HTR-8/SVneo (cell line): ENCODE measurements at regions not wholly inside any gene's neighbourhood (a gene's known extent, or its start where the extent isn't known, plus 50 kb on each side); places are given as distances from the start of the nearest gene placed in this dataset.

Experiments
- DNase-seq: peaks from one replicate; pipeline ENCODE4 v3.0.0; 2011; ENCODE audit warnings: low spot score, mixed read lengths; ENCODE audit not compliant: insufficient read length
- FAIRE-seq: peaks from 2 replicates; lab custom pipeline; 2011; peaks lifted over from hg19 to GRCh38; lab: Jason Lieb, UNC

DNA sequence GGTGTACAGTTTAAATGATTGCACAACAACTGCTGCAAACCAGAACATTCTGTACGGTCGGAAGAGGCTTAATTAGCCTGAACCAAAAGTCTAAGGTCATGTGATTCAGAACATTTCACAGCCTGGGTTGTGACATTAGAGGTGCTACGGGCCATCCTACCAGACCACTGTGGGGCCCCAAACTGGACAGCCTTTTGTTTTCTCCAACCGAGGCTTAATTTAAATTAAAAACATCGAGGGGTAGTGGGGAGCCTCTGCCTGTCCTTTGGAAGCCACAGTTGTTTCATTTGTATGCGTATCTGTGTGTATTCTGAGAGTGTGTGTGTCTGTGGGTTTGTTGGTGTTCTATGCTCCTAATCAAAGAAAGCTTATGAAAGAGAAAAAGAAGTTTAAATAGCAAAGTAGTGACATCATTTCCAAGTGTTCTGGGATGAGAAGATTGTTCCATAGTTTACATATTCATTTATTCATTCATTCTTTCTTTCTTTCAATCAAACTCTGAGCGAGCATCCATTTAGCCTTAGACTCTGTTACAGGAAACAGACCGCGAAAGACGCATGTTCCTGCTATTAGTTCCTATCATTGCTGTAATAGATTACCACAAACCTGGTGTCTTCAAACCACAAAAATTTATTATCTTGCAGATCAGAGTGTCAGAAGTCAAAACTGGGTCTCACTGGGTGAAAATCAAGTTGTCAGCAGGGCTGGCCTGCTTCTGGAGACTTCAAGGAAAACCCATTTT, 444.8 kb downstream of the FOXO1 start:
- FAIRE-seq (no peak), DNase-seq (no peak)

- DNase-seq = no peak
Observed at GRCh38 chr13:40223585-40223984, 442.9 kb downstream of the FOXO1 start.

DNA sequence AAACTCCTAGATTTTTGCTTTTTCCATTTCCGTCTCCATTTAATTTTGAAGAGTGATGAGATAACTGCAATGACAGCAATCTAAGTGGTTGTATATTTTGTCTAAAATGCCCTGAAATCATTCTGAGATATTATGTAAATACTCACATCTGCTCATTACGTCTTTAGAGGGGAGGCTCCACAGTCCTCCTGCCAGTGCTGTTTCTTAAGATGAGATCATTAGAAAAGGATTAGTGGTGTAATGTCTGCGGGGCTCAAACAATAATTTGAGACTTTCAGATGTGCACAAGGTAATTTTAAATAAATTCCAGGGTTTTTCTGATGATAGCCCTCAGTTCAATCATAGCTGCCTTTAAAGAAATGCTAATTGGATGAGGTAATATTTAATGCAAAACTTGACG, 437.9 kb downstream of the FOXO1 start:
- DNase-seq (no peak), FAIRE-seq (no peak)

More at GRCh38 chr13:40223585-40223984, 442.9 kb downstream of the FOXO1 start:
- FAIRE-seq = no peak

GRCh38 chr13:40228990-40229389, 437.5 kb downstream of the FOXO1 start:
- DNase-seq (no peak), FAIRE-seq (no peak)

- FAIRE-seq = no peak
- no peak for DNase-seq
Observed at GRCh38 chr13:40230833-40231266, 435.6 kb downstream of the FOXO1 start.

GRCh38 chr13:40231311-40231710, 435.1 kb downstream of the FOXO1 start:
- no peak for DNase-seq
- no peak for FAIRE-seq

DNA sequence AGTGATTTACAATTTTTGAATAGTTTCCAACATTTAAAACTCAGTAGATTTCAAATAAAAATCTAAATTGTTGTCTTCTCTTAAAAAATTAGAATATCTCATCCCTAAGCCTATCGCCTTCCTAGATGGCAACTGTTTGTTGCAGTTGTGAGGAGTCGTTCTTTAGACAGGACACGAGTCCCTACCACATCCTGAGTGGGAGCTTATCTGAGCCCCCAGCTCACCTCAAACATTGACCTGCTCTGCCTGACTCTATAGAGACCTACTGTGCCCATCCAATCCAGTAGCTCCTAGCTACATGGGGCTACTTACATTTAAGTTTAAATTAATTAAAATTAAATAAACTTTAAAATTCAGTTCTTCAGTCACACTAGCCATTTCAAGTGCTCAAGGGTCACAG, 434.7 kb downstream of the FOXO1 start:
- FAIRE-seq (no peak), DNase-seq (no peak)

GRCh38 chr13:40232311-40233040, 434.0 kb downstream of the FOXO1 start:
- FAIRE-seq (no peak), DNase-seq (no peak)

DNA sequence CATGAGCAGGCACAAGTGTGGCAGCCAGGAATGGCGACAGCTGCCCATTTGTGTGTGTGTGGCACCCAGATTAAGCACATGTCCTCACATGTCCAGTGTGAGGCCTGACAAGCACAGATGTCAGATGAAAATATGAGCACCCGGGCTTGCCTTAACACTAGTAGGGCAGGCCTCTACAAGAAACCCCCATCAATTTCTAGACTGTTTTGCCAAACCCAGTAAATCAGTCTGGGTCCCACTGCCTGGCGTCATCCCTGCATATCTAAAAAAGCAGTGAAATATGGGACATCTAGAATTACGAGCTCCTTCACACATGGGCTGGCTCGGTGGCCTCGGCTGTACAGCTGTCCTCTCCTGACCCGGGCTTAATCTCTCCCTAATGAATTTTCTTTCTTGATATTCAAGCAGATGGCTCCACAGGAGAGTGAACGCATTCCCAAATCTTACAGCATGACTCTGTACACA, 432.7 kb downstream of the FOXO1 start:
- no peak for DNase-seq
- no peak for FAIRE-seq

GRCh38 chr13:40235160-40235796, 431.2 kb downstream of the FOXO1 start:
- FAIRE-seq (no peak), DNase-seq (no peak)

DNA sequence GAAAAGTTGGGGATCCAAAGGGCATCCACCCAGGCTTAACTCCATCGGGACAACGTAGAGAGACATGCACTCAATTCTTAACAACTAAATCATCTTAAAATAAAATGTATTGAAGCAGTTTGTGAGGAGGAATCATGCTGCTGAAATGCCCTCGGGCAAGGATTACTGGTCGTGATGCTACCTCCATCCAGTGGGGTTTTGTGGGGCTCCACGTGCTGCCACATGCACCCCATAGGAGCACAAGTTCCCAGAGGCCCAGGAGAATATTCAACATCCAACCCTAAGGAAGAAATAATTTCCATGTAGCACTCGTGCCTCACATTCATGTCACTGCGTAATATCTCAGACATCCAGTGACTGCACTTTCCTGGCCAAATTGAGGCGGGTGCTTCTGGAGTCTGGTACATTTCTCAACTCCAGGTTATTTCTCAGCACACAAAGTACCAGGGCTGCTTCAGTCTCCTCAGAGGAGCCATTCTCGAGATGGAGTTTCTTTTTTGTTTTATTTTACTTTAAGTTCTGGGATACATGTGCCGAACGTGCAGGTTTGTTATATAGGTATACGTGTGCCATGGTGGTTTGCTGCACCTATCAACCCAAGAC, 429.8 kb downstream of the FOXO1 start:
- FAIRE-seq = no peak
- DNase-seq = no peak

DNA sequence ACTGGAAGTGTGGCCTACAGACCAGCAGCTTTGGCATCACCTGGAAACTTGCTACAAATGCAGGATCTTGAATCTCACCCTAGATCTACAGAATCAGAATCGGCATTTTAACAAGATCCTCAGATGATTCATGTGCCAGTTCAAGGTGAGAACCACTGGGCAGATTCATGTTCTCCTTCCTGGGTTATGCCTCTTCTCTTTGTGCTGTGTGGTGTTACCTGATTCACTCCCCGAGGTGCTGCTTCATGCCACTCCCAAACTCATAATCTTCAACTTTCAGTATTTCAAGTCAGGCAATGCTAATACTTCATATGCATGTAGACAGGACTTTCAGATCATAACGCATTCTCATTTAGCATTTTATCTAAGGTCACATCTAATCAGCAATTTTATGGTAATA, 427.7 kb downstream of the FOXO1 start:
- FAIRE-seq = no peak
- DNase-seq = no peak

- DNase-seq = no peak
- no peak for FAIRE-seq
Observed at GRCh38 chr13:40240293-40240692, 426.1 kb downstream of the FOXO1 start.

DNA sequence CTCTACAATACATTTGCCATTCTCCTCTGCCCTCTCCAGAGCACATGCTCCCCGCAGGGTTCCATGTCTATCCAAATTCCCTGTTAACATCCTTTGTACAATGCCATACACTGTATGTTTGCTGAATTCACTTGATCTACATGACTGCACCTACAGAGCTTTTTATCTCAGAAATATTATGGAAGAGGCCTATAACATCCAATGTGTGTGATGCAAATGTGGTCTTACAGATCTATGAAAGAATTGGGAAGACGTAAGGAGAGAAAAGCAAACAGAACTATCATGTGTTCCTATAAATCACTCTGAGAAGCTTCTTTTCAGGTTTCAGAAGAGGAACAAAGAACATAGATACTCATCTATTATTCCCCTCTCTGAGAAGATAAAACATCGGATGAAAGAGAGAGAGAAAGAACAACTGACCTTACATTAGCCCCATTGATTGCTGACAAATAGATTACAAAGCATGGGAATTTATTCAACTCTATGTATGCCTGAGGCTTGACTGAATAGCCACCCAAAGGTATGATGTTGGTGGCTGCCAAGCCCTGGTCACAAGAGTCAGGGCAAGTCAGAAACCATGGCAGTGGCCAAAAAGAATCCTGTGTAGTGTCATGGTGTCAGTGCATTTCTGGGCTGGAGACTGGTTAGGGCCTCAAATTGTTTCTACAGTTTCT, 425.2 kb downstream of the FOXO1 start:
- DNase-seq = no peak
- no peak for FAIRE-seq

DNA sequence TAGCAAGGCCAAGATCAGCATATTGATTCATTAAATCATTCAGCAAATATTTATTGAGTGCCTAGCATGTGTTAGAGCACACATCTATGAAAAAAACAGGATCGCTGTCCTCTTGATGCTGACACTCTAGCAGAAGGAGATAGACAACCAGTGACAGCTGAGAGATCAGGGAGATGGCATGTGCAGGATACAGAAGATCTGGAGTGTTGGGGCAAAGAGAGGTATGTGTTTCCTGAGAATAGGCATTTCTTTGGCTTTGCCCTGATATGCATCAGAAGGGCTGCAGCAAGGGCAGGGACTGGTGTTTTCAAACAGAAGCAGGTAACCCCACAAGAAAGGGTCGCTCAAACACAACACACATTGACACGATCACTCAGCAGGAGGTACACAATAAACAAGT, 423.4 kb downstream of the FOXO1 start:
- DNase-seq (no peak), FAIRE-seq (no peak)

- FAIRE-seq = no peak
- no peak for DNase-seq
Observed at GRCh38 chr13:40243982-40244381, 422.5 kb downstream of the FOXO1 start.

DNA sequence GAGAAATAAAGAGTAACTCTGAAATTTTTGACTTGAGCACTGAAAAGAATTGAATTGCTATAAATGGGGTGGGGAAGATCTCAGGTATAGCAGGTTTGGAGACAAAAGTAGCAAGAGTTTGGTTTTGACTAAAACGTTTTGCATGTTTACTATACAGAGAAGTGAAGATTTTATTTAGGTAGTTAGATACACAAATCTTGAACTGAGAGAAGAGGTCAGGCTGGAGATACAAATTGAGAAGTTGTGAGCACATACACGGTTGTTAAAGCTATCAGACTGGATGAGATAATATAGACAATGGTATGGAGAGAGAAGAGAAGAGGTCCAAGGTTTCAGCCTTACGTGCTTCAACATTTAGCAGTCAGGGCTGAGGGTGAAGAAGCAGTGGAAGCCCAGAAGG, 420.9 kb downstream of the FOXO1 start:
- no peak for FAIRE-seq
- no peak for DNase-seq

GRCh38 chr13:40247845-40248244, 418.6 kb downstream of the FOXO1 start:
- DNase-seq = no peak
- FAIRE-seq = no peak

- FAIRE-seq = no peak
- DNase-seq = no peak
Observed at GRCh38 chr13:40251343-40252032, 415.0 kb downstream of the FOXO1 start.

- DNase-seq = no peak
- no peak for FAIRE-seq
Observed at GRCh38 chr13:40252241-40252640, 414.2 kb downstream of the FOXO1 start.
